ENCODE measurements at regions not wholly inside any gene's neighbourhood (a gene's known extent, or its start where the extent isn't known, plus 50 kb on each side); places are given as distances from the start of the nearest gene placed in this dataset.

DNA sequence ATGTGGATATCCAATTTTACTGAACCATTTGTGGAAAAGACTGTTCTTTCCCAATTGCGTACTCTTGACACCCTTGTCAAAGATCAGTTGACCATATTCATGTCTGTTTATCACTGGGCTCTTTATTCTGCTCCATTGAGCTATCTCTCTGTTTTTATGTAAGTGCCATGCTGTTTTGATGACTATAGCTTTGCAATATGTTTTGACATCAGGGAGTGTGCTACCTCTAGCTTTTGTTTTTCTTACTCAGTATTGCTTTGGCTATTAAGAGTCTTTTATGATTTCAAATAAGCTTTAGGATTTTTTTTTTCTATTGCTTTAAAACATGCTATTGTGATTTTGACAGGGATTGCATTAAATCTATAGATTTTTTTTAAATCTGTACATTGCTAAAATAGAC, 194.3 kb downstream of the SNAPC1 start:
- FAIRE-seq (no peak), DNase-seq (ENCODE audit: insufficient read length, low spot score) (no peak)
- TF ChIP-seq TAF1 (IDR thresholded peaks at IDR 0.05; ENCODE audit: low read depth, low read length): no peak
- no peak for TF ChIP-seq POU2F2 (IDR thresholded peaks at IDR 0.05; ENCODE audit: low read depth, low read length)
- no peak for TF ChIP-seq POLR2AphosphoS5 (IDR thresholded peaks at IDR 0.05; ENCODE audit: low read depth, low read length)
- no peak for TF ChIP-seq SPI1 (IDR thresholded peaks at IDR 0.05; ENCODE audit: low read depth, low read length)
- TF ChIP-seq POLR2A (IDR thresholded peaks at IDR 0.05; ENCODE audit: low read depth, low read length): no peak
- TF ChIP-seq PAX5 (IDR thresholded peaks at IDR 0.05; ENCODE audit: insufficient read depth, low read length, severe bottlenecking): no peak

DNA sequence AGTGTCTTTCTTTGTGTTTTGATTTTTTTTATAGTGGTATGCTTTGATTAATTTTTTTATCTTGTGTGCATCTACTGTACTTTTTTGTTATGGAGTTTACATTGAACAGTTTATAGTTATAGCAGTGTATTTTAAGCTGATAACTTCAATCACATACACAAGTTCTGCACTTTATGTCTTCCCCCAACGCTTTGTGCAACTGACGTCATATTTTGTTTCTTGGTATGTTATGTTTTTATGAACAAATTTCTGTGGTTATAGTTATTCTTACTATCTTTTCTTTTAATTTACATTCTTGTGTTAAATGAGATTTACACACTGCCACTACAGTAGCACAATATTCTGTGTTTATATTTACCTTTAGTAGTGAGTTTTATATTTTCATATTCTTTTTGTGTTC, 197.1 kb downstream of the SNAPC1 start:
- FAIRE-seq (no peak), DNase-seq (ENCODE audit: insufficient read length, low spot score) (no peak)
- no peak for TF ChIP-seq TAF1 (IDR thresholded peaks at IDR 0.05; ENCODE audit: low read depth, low read length)
- TF ChIP-seq POLR2A (IDR thresholded peaks at IDR 0.05; ENCODE audit: low read depth, low read length): no peak
- TF ChIP-seq SPI1 (IDR thresholded peaks at IDR 0.05; ENCODE audit: low read depth, low read length): no peak
- no peak for TF ChIP-seq POLR2AphosphoS5 (IDR thresholded peaks at IDR 0.05; ENCODE audit: low read depth, low read length)
- TF ChIP-seq PAX5 (IDR thresholded peaks at IDR 0.05; ENCODE audit: insufficient read depth, low read length, severe bottlenecking): no peak

DNA sequence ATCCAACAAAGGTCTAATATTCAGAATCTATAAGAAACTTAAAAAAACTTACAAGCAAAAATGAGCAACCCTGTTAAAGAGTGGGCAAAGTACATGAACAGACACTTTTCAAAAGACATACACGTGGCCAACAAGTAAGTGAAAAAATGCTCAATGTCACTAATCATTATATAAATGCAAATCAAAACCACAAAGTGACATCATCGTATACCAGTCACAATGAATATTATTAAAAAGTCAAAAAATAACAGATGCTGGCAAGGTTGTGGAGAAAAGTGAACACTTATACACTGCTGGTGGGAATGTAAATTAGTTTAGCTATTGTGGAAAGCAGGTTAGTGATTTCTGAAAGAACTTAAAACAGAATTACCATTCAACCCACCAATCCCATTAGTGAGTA, 199.1 kb downstream of the SNAPC1 start:
- DNase-seq (ENCODE audit: insufficient read length, low spot score): no peak
- no peak for TF ChIP-seq POLR2A (IDR thresholded peaks at IDR 0.05; ENCODE audit: low read depth, low read length)
- no peak for TF ChIP-seq POU2F2 (IDR thresholded peaks at IDR 0.05; ENCODE audit: low read depth, low read length)
- no peak for TF ChIP-seq POLR2AphosphoS5 (IDR thresholded peaks at IDR 0.05; ENCODE audit: low read depth, low read length)
- no peak for FAIRE-seq

DNA sequence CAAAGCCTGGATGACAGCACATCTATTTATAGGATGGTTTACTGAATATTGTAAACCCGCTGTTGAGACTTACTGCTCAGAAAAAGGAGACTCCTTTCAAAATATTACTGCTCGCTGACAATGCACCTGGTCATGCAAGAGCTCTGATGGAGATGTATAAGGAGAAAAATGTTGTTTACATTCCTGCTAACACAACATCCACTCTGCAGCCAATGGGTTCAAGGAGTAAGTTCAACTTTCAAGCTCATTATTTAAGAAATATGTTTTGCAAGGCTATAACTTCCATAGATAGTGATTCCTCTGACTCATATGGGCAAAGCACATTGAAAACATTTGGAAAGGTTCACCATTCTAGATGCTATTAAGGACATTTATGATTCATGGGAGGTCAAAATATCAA, 201.7 kb downstream of the SNAPC1 start:
- no peak for DNase-seq (ENCODE audit: insufficient read length, low spot score)

DNA sequence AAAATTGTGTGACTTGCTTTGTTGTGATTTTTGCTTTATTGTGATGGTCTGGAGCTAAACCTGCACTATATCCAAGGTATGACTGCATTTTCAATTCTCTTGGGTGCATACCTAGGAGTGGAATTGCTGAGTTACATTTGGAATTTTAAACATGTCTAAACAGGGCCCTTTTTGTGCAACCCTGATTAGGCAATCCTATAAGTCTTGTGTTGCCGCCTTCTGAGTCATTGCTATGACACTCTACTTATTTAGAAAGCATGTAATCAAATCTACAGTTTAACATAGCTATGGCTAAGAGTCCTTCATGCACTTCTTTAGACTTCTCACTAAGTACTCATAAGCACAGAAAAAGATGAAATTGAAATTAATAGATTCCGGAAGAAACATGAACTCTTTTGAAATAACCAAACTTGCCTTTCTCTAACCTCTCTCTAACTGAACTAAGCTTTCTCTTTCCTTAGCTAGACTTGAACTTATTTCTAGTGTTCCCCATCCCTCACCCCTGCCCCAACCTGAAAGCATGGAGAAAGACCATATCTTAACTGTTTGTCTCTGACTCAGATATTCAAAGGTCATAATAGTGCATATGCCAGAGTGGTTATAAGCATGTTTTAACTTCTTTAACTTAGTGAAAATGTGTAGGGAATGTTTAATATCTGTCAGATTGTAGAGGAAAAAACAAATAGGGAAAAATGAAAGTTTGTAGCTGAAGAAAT, 203.0 kb downstream of the SNAPC1 start:
- TF ChIP-seq TAF1 (IDR thresholded peaks at IDR 0.05; ENCODE audit: low read depth, low read length) (no peak), PAX5 (IDR thresholded peaks at IDR 0.05; ENCODE audit: insufficient read depth, low read length, severe bottlenecking) (no peak), POU2F2 (IDR thresholded peaks at IDR 0.05; ENCODE audit: low read depth, low read length) (no peak)
- DNase-seq (ENCODE audit: insufficient read length, low spot score) (no peak), FAIRE-seq (no peak)

More for the DNA sequence above, 201.7 kb downstream of the SNAPC1 start:
- TF ChIP-seq PAX5 (IDR thresholded peaks at IDR 0.05; ENCODE audit: insufficient read depth, low read length, severe bottlenecking) (no peak), POU2F2 (IDR thresholded peaks at IDR 0.05; ENCODE audit: low read depth, low read length) (no peak), POLR2AphosphoS5 (IDR thresholded peaks at IDR 0.05; ENCODE audit: low read depth, low read length) (no peak), TAF1 (IDR thresholded peaks at IDR 0.05; ENCODE audit: low read depth, low read length) (no peak)
- no peak for FAIRE-seq

DNA sequence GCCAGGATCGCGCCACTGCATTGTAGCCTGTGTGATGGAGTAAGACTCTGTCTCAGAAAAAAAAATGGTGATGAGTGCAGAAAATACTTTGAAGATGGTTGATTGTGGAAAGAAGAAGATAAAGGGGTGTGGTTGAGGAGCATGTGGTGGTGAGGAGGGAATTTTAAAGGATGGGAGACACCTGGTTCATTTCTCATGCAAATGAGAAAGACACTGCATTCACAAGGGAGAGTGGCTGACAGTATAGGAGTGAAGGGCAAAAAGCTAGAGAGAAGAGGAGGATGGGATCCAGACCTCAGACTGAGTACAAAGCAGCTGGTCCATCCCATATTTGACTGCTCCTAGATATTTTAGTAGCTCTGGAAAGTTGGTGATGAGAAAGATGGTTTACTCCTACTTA, 206.0 kb downstream of the SNAPC1 start:
- TF ChIP-seq TAF1 (IDR thresholded peaks at IDR 0.05; ENCODE audit: low read depth, low read length) (no peak), POU2F2 (IDR thresholded peaks at IDR 0.05; ENCODE audit: low read depth, low read length) (no peak), POLR2AphosphoS5 (IDR thresholded peaks at IDR 0.05; ENCODE audit: low read depth, low read length) (no peak), SPI1 (IDR thresholded peaks at IDR 0.05; ENCODE audit: low read depth, low read length) (no peak), POLR2A (IDR thresholded peaks at IDR 0.05; ENCODE audit: low read depth, low read length) (no peak), PAX5 (IDR thresholded peaks at IDR 0.05; ENCODE audit: insufficient read depth, low read length, severe bottlenecking) (no peak)
- no peak for FAIRE-seq
- no peak for DNase-seq (ENCODE audit: insufficient read length, low spot score)

DNA sequence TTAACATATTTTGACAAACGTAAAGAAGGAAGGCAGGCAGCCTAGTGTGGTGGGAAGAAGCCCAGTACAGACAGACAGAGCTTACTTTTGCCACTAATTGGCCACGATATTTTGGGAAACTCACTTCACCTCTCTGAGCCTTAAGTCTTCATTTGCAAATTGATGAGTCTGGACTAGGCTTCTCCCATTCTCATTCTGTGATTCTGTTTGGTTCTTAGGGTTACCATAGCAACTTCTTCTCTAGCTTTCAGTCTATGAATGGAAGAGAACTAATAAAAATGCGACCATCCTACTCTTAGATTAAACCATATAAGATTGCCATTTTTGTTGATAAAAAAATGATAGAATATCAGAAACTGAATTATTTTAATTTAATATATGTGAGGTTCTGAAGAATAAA, 210.5 kb downstream of the SNAPC1 start:
- TF ChIP-seq POU2F2 (IDR thresholded peaks at IDR 0.05; ENCODE audit: low read depth, low read length) (no peak), POLR2A (IDR thresholded peaks at IDR 0.05; ENCODE audit: low read depth, low read length) (no peak), TAF1 (IDR thresholded peaks at IDR 0.05; ENCODE audit: low read depth, low read length) (no peak), SPI1 (IDR thresholded peaks at IDR 0.05; ENCODE audit: low read depth, low read length) (no peak), POLR2AphosphoS5 (IDR thresholded peaks at IDR 0.05; ENCODE audit: low read depth, low read length) (no peak), PAX5 (IDR thresholded peaks at IDR 0.05; ENCODE audit: insufficient read depth, low read length, severe bottlenecking) (no peak)
- FAIRE-seq (no peak), DNase-seq (ENCODE audit: insufficient read length, low spot score) (no peak)

DNA sequence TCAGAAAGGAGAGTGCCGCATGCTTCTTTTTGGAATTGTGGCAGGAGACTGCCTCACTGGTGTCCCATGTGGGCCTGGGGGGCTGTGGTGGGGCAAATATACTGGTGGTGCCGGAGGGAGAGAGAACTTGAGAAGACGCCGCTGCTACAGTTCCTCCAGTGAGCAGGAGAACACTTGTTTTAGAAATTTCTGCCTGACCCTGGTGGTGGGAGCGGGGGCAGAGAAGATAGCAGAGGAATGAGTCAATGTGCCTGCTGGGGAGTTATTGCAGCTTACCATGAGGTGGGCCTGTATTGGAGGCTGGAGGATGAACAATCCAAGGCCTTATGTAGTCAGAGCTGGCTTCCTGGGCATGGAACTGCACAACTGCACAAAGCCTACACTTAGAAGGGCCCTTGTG, 211.8 kb downstream of the SNAPC1 start:
- DNase-seq (ENCODE audit: insufficient read length, low spot score): no peak
- no peak for FAIRE-seq
- no peak for TF ChIP-seq POLR2A (IDR thresholded peaks at IDR 0.05; ENCODE audit: low read depth, low read length)

DNA sequence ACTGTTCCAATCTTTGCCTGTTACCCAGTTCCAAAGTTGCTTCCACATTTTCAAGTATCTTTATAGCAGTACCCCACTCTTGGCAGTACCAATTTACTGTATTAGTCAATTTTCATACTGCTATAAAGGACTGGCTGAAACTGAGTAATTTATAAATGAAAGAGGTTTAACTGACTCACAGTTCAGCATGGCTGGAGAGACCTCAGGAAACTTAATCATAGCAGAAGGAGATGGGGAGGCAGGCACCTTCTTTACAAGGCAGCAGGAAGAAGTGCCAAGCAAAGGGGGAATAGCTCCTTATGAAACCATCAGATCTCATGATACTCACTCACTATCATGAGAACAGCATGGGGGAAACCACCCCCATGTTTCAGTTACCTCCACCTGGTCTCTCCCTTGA, 215.0 kb downstream of the SNAPC1 start:
- no peak for TF ChIP-seq TAF1 (IDR thresholded peaks at IDR 0.05; ENCODE audit: low read depth, low read length)
- TF ChIP-seq SPI1 (IDR thresholded peaks at IDR 0.05; ENCODE audit: low read depth, low read length): no peak
- no peak for TF ChIP-seq PAX5 (IDR thresholded peaks at IDR 0.05; ENCODE audit: insufficient read depth, low read length, severe bottlenecking)
- no peak for TF ChIP-seq POLR2AphosphoS5 (IDR thresholded peaks at IDR 0.05; ENCODE audit: low read depth, low read length)
- TF ChIP-seq POLR2A (IDR thresholded peaks at IDR 0.05; ENCODE audit: low read depth, low read length): no peak
- TF ChIP-seq POU2F2 (IDR thresholded peaks at IDR 0.05; ENCODE audit: low read depth, low read length): no peak
- no peak for DNase-seq (ENCODE audit: insufficient read length, low spot score)
- FAIRE-seq: no peak

DNA sequence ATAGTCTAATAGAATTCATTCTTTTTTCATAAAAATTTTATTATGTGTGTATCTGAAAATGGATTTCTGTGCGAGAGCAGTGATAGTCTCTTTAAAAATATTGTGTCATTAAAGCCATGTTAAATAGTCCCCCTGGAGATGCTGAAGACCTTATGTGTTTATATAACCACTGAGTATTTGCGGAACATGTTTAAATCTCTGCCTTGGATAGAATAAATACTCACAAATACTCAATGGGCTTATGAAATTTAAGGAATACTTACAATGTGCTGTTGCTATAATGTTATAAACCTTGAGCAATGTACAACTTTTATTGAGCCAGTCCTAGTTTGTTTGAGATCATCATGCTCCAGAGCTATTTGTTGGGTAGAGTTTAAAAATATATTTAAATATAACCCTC, 226.0 kb downstream of the SNAPC1 start:
- no peak for FAIRE-seq
- no peak for TF ChIP-seq TAF1 (IDR thresholded peaks at IDR 0.05; ENCODE audit: low read depth, low read length)
- no peak for DNase-seq (ENCODE audit: insufficient read length, low spot score)

DNA sequence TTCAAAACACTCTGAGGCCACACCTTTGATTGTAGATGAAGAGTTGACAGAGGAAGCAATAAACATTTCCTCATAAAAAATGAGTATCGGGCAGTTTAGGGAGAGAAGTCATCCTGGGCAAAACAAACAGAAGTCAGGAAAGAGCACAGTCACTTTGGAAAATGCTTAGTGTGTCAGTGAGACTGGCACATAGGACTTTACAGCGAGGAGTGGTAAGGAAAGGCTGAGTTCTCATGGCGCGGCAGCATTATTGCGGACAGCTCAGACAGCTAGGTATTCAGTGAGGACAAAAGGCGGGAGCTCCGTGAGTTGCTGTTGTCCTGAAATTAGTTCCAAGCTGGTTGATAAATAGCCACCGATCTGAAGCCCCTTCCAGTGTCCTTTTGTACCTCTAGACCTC, 229.9 kb downstream of the SNAPC1 start:
- DNase-seq (ENCODE audit: insufficient read length, low spot score) (no peak), FAIRE-seq (no peak)
- TF ChIP-seq POLR2AphosphoS5 (IDR thresholded peaks at IDR 0.05; ENCODE audit: low read depth, low read length): no peak
- no peak for TF ChIP-seq SPI1 (IDR thresholded peaks at IDR 0.05; ENCODE audit: low read depth, low read length)
- TF ChIP-seq POU2F2 (IDR thresholded peaks at IDR 0.05; ENCODE audit: low read depth, low read length): no peak
- no peak for TF ChIP-seq POLR2A (IDR thresholded peaks at IDR 0.05; ENCODE audit: low read depth, low read length)
- TF ChIP-seq PAX5 (IDR thresholded peaks at IDR 0.05; ENCODE audit: insufficient read depth, low read length, severe bottlenecking): no peak
- TF ChIP-seq TAF1 (IDR thresholded peaks at IDR 0.05; ENCODE audit: low read depth, low read length): no peak

Measured in GM12891 (cell line).